CD4-positive, alpha-beta T cell (primary cell): ENCODE measurements at regions not wholly inside any gene's neighbourhood (a gene's known extent, or its start where the extent isn't known, plus 50 kb on each side); places are given as distances from the start of the nearest gene placed in this dataset.

Source experiments
- ATAC-seq: fragments of 200-7000 bp; cut with Tn5 transposase; one replicate; pipeline ENCODE4 v1.10.0; 2022; ENCODE audit warnings: mild to moderate bottlenecking; ENCODE audit not compliant: poor library complexity
- CTCF ChIA-PET: fragments of 350-600 bp; sonication (Branson Sonifier 250); formaldehyde crosslinking; loops from one replicate; lab custom pipeline; 2021; ENCODE audit warnings: antibody characterized with exemption, inconsistent platforms; lab: Charles Lee
- POLR2A ChIA-PET: fragments of 350-600 bp; sonication (Branson Sonifier 250); formaldehyde crosslinking; loops from one replicate; lab custom pipeline; 2021; ENCODE audit warnings: antibody characterized with exemption, inconsistent platforms; lab: Charles Lee
- DNase-seq, 14 experiments: peaks; one replicate each; pipeline ENCODE4 v3.0.0-alpha.2; 2013 to 2020; ENCODE audit warnings: mixed read lengths in 2 of 14
- H3K27ac ChIP-seq, 2 donors: one replicate each; pipeline versions ENCODE4 v1.5.1 to v1.7.0; 2013; ENCODE audit warnings: low read length in 2 of 2, low read depth in 1 of 2, mild to moderate bottlenecking in 1 of 2
- H3K27me3 ChIP-seq, 2 experiments: 1 replicate in 1 of 2; 2 replicates in 1 of 2; pipeline versions ENCODE4 v1.6.1 to v1.7.0; 2013; ENCODE audit warnings: low read length in 2 of 2, control low read depth in 1 of 2, mild to moderate bottlenecking in 1 of 2, moderate library complexity in 1 of 2; ENCODE audit not compliant: insufficient read depth in 2 of 2, control insufficient read depth in 1 of 2
- H3K36me3 ChIP-seq: one replicate; pipeline ENCODE4 v1.6.1; 2013; ENCODE audit warnings: low read length, control low read depth; ENCODE audit not compliant: insufficient read depth
- H3K4me1 ChIP-seq: one replicate; pipeline ENCODE4 v1.6.1; 2013; ENCODE audit warnings: low read length, control low read depth; ENCODE audit not compliant: insufficient read depth
- H3K4me3 ChIP-seq: one replicate; pipeline ENCODE4 v1.5.1; 2013; ENCODE audit warnings: mild to moderate bottlenecking, low read length, moderate library complexity
- H3K9me3 ChIP-seq, 2 experiments: 1 replicate in 1 of 2; 2 replicates in 1 of 2; pipeline versions ENCODE4 v1.6.1 to v1.7.0; 2013; ENCODE audit warnings: low read length in 2 of 2, mild to moderate bottlenecking in 2 of 2, control low read depth in 1 of 2, moderate library complexity in 1 of 2; ENCODE audit not compliant: control insufficient read depth in 1 of 2, insufficient read depth in 1 of 2
- H3K27ac Mint-ChIP-seq: one replicate; pipeline ENCODE4 v1.8.0; 2020; ENCODE audit warnings: mixed read lengths
- H3K27me3 Mint-ChIP-seq: one replicate; pipeline ENCODE4 v1.8.0; 2021; ENCODE audit warnings: mixed read lengths
- H3K36me3 Mint-ChIP-seq: one replicate; pipeline ENCODE4 v1.8.0; 2021; ENCODE audit warnings: low read depth, mixed read lengths
- H3K4me1 Mint-ChIP-seq: one replicate; pipeline ENCODE4 v1.8.0; 2021; ENCODE audit warnings: low read depth, mixed read lengths
- H3K4me3 Mint-ChIP-seq: one replicate; pipeline ENCODE4 v1.8.0; 2020; ENCODE audit warnings: mild to moderate bottlenecking, mixed read lengths
- H3K9me3 Mint-ChIP-seq: one replicate; pipeline ENCODE4 v1.8.0; 2020; ENCODE audit warnings: mixed read lengths
- CTCF ChIP-seq: fragments of 200-600 bp; IDR thresholded peaks from one replicate; pipeline ENCODE4 v1.8.0; 2022; ENCODE audit warnings: antibody characterized with exemption, mild to moderate bottlenecking
- intact Hi-C, 2 experiments: fragments of 100-400 bp; cut with DNase I in 1 of 2; cut with micrococcal nuclease in 1 of 2; formaldehyde crosslinking; loops; one replicate each; pipeline versions ENCODE4 v1.15.1 to v1.9.0; 2023 to 2025; cut with DNase I, micrococcal nuclease

DNA sequence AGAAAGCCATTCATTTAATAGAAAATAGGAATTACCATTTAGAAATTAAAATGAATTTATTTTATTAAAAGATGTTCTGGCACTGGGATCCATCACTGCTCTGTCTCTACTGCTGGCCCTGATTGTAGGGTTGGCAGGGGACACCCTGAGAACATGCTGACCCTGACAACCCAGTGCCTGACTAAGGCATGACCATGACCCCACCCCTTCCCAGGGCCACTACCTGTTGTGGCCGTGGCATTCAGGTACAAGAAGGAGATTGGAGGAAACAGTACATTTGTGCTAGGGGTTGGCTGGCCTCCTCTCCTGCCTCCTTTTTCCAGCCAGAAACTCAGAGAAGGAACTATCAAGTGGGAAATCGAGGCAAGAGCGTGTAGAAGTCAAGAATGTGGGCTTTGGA, 197.0 kb upstream of the ZMIZ1 start:
- Mint-ChIP-seq H3K4me3 (no peak overlapping the region), H3K27ac (no peak overlapping the region), H3K4me1 (peaks cover 8% of the 10 kb centered on the region), H3K9me3 (no peaks in the 10 kb centered on the region), H3K36me3 (no peaks in the 10 kb centered on the region), H3K27me3 (peaks cover 19% of the 10 kb centered on the region)
- Histone ChIP-seq H3K4me3 (no peak overlapping the region), H3K27me3 (peaks cover 0 to 3% of the 10 kb centered on the region in 2 experiments), H3K27ac (no peak overlapping the region), H3K36me3 (no peaks in the 10 kb centered on the region), H3K4me1 (no peaks in the 10 kb centered on the region), H3K9me3 (no peaks in the 10 kb centered on the region)
- POLR2A ChIA-PET, result no interaction called here
- CTCF ChIA-PET, result no interaction called here
- no peak for ATAC-seq
- DNase-seq, result peak in 1 of 14 experiments; percentile 1
- TF ChIP-seq CTCF, result no peak
- intact Hi-C loops, result no loop called here

GRCh38 chr10:78873413-78873812, 195.4 kb upstream of the ZMIZ1 start:
- H3K4me3 ChIP-seq, result no peak overlapping the region
- H3K27me3 Mint-ChIP-seq, result peaks cover 27% of the 10 kb centered on the region

DNA sequence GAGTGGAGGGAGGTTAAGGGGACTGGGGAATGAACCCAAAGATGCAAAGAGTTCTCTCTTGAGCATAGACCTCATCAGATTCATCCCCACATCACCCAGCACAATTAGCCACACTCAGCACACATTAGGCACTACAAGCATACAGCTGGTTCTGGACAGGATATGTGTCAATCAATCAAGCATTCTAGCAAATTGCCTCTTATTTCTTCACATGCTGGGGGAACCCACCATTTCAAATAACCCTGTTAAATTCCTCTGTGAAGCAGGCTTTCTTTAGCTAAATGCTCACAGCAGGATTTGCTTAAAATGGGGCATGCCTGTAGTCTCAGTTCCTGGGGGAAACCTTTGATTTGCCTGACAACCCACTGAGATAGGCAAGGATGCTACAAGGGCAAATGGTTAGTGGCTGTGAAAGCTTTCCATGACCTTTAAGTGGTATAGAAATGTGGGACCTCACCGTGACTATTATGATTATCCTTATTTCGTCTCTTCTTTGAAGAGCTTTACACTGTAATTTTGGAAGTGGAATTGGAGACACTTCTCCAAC, 193.4 kb upstream of the ZMIZ1 start:
- DNase-seq (no peak), ATAC-seq (no peak)
- CTCF ChIA-PET, result no interaction called here
- Mint-ChIP-seq H3K4me1 (peaks cover 8% of the 10 kb centered on the region), H3K9me3 (peaks cover 6% of the 10 kb centered on the region), H3K27me3 (peaks cover 34% of the 10 kb centered on the region), H3K36me3 (no peaks in the 10 kb centered on the region), H3K27ac (no peak overlapping the region), H3K4me3 (no peak overlapping the region)
- no peaks in the 10 kb centered on the region for H3K36me3 ChIP-seq
- no peak for TF ChIP-seq CTCF
- H3K4me3 ChIP-seq, result no peak overlapping the region
- intact Hi-C loops, result no loop called here
- POLR2A ChIA-PET, result no interaction called here
- peaks cover 10 to 14% of the 10 kb centered on the region in 2 experiments for H3K9me3 ChIP-seq
- peaks cover 0 to 3% of the 10 kb centered on the region in 2 experiments for H3K27me3 ChIP-seq
- no peaks in the 10 kb centered on the region for H3K4me1 ChIP-seq
- no peak overlapping the region for H3K27ac ChIP-seq

More at GRCh38 chr10:78873413-78873812, 195.4 kb upstream of the ZMIZ1 start:
- Histone ChIP-seq H3K9me3 (peaks cover 0 to 7% of the 10 kb centered on the region in 2 experiments), H3K27ac (no peak overlapping the region), H3K36me3 (no peaks in the 10 kb centered on the region), H3K4me1 (no peaks in the 10 kb centered on the region), H3K27me3 (peaks cover 0 to 3% of the 10 kb centered on the region in 2 experiments)
- DNase-seq (no peak), ATAC-seq (no peak)
- intact Hi-C loops, result no loop called here
- Mint-ChIP-seq H3K4me3 (no peak overlapping the region), H3K9me3 (no peaks in the 10 kb centered on the region), H3K27ac (no peak overlapping the region), H3K36me3 (no peaks in the 10 kb centered on the region), H3K4me1 (peaks cover 8% of the 10 kb centered on the region)
- ChIA-PET CTCF (no interaction called here), POLR2A (no interaction called here)
- no peak for TF ChIP-seq CTCF
